Endothelial cell of umbilical vein (primary cell): ENCODE measurements at regions not wholly inside any gene's neighbourhood (a gene's known extent, or its start where the extent isn't known, plus 50 kb on each side); places are given as distances from the start of the nearest gene placed in this dataset.

Source experiments
- BruUV-seq: library from RNA; stranded (reverse); fragments of 400-500 nt; replicated peaks from 2 replicates; lab custom pipeline; 2021; lab: Mats Ljungman, UMichigan
- CTCF ChIA-PET: fragments of 300-600, 350-600 bp; sonication (Branson Sonifier 250); formaldehyde crosslinking; loops from one replicate; lab custom pipeline; 2021; ENCODE audit warnings: antibody characterized with exemption, inconsistent platforms; lab: Charles Lee
- POLR2A ChIA-PET: fragments of 300-600, 350-600 bp; sonication (Branson Sonifier 250); formaldehyde crosslinking; loops from one replicate; lab custom pipeline; 2021; ENCODE audit warnings: antibody characterized with exemption, inconsistent platforms; lab: Charles Lee
- DNase-seq: peaks from one replicate; pipeline ENCODE4 v3.0.0-alpha.2; 2011; ENCODE audit warnings: low read depth, low spot score
- FAIRE-seq: peaks from 2 replicates; lab custom pipeline; 2011; peaks lifted over from hg19 to GRCh38; lab: Jason Lieb, UNC
- H2AFZ ChIP-seq: 2 replicates; pipeline ENCODE4 v1.6.0; 2012; ENCODE audit warnings: low read depth, low read length, control low read depth, inconsistent platforms
- H3K27ac ChIP-seq: 2 replicates; pipeline ENCODE4 v1.5.1; 2011; ENCODE audit warnings: low read depth, mild to moderate bottlenecking, control low read depth, low read length, moderate library complexity; ENCODE audit not compliant: insufficient read depth
- H3K27me3 ChIP-seq, 2 experiments: 2 replicates each; pipeline versions ENCODE4 v1.6.0 to v1.6.1; 2011; ENCODE audit warnings: low read length in 2 of 2, mixed read lengths in 1 of 2; ENCODE audit not compliant: control insufficient read depth in 2 of 2, insufficient read depth in 2 of 2
- H3K36me3 ChIP-seq, 2 experiments: 2 replicates in 1 of 2; 3 replicates in 1 of 2; pipeline ENCODE4 v1.5.1; 2011; ENCODE audit warnings: low read length in 2 of 2, mild to moderate bottlenecking in 1 of 2, moderate library complexity in 1 of 2; ENCODE audit not compliant: control insufficient read depth in 2 of 2, insufficient read depth in 2 of 2; ENCODE audit errors: extremely low read depth in 1 of 2
- H3K4me1 ChIP-seq: 3 replicates; pipeline ENCODE4 v1.5.1; 2011; ENCODE audit warnings: mild to moderate bottlenecking, low read length; ENCODE audit not compliant: control insufficient read depth, insufficient read depth; ENCODE audit errors: extremely low read depth
- H3K4me2 ChIP-seq: 2 replicates; pipeline ENCODE4 v1.6.1; 2011; ENCODE audit warnings: low read length, control low read depth, mixed read lengths; ENCODE audit not compliant: insufficient read depth
- H3K4me3 ChIP-seq, 3 experiments: fragments of 200-600 bp in 1 of 3; sonication (generic), shearing (Covaris generic) in 1 of 3; replicated peaks in 1 of 3; 2 replicates each; pipeline ENCODE4 v1.5.1; 2011 to 2016; ENCODE audit warnings: control low read depth in 3 of 3, low read length in 3 of 3, mild to moderate bottlenecking in 2 of 3, inconsistent platforms in 1 of 3, low read depth in 1 of 3, moderate library complexity in 1 of 3; ENCODE audit not compliant: insufficient read depth in 1 of 3
- H3K79me2 ChIP-seq: 2 replicates; pipeline ENCODE4 v1.6.0; 2012; ENCODE audit warnings: low read length, inconsistent platforms; ENCODE audit not compliant: control insufficient read depth, insufficient read depth
- H3K9ac ChIP-seq: replicated peaks from 2 replicates; pipeline ENCODE3; 2011; ENCODE audit warnings: low read length, control low read depth; ENCODE audit not compliant: insufficient read depth; ENCODE audit errors: extremely low read depth
- H3K9me1 ChIP-seq: replicated peaks from 3 replicates; pipeline ENCODE4 v1.6.0; 2011; ENCODE audit warnings: mild to moderate bottlenecking, low read length; ENCODE audit not compliant: control insufficient read depth, insufficient read depth; ENCODE audit errors: extremely low read depth
- H3K9me3 ChIP-seq: replicated peaks from 2 replicates; pipeline ENCODE4 v1.5.1; 2012; ENCODE audit warnings: low read length, inconsistent platforms; ENCODE audit not compliant: control insufficient read depth, insufficient read depth
- H4K20me1 ChIP-seq: replicated peaks from 2 replicates; pipeline ENCODE3; 2011; ENCODE audit warnings: mild to moderate bottlenecking, low read length; ENCODE audit not compliant: control insufficient read depth, insufficient read depth; ENCODE audit errors: extremely low read depth
- CTCF ChIP-seq, 2 donors: IDR thresholded peaks; 1 replicate in 1 of 2; 2 replicates in 1 of 2; pipeline ENCODE4 v1.5.1; 2011; ENCODE audit warnings: low read length in 2 of 2, mild to moderate bottlenecking in 2 of 2, moderate library complexity in 2 of 2, control low read depth in 1 of 2, inconsistent platforms in 1 of 2, low read depth in 1 of 2; ENCODE audit not compliant: insufficient read depth in 1 of 2; ENCODE audit errors: extremely low read depth in 1 of 2
- EZH2 ChIP-seq: IDR thresholded peaks from 2 replicates; pipeline ENCODE4 v1.6.1; 2012; ENCODE audit warnings: borderline replicate concordance, low read depth, mild to moderate bottlenecking, moderate library complexity, low read length, inconsistent platforms; ENCODE audit not compliant: severe bottlenecking
- FOS ChIP-seq: IDR thresholded peaks from 2 replicates; pipeline ENCODE4 v1.6.1; 2011; ENCODE audit warnings: mild to moderate bottlenecking, low read length, moderate library complexity, borderline replicate concordance; ENCODE audit not compliant: insufficient read depth
- GATA2 ChIP-seq: IDR thresholded peaks from 2 replicates; pipeline ENCODE4 v1.7.0; 2011; ENCODE audit warnings: low read depth, mild to moderate bottlenecking, moderate library complexity, mixed read lengths, low read length; ENCODE audit not compliant: insufficient read length, insufficient read depth
- JUN ChIP-seq: IDR thresholded peaks from 2 replicates; pipeline ENCODE4 v1.6.1; 2011; ENCODE audit warnings: borderline replicate concordance, low read depth; ENCODE audit not compliant: insufficient read length, insufficient read depth
- MAX ChIP-seq: IDR thresholded peaks from 2 replicates; pipeline ENCODE4 v1.6.1; 2011; ENCODE audit not compliant: insufficient read depth, insufficient read length
- MYC ChIP-seq: IDR thresholded peaks from one replicate; pipeline ENCODE4 v1.6.1; 2011; ENCODE audit warnings: mild to moderate bottlenecking, low read depth, low read length
- POLR2A ChIP-seq: IDR thresholded peaks from 2 replicates; pipeline ENCODE4 v1.6.1; 2012; ENCODE audit warnings: low read depth, mild to moderate bottlenecking, control low read depth, low read length
- POLR2AphosphoS5 ChIP-seq: IDR thresholded peaks from 2 replicates; pipeline ENCODE4 v1.6.1; 2012; ENCODE audit warnings: low read depth, mild to moderate bottlenecking, control low read depth, low read length, moderate library complexity; ENCODE audit not compliant: insufficient read depth
- dilution Hi-C: fragments of 300-500 bp; cut with MboI; formaldehyde crosslinking; loops from one replicate; pipeline ENCODE4 v1.15.0; 2019; ENCODE audit warnings: low sequenced_read_pairs; ENCODE audit not compliant: extremely low pct_ligation_motif_present
- intact Hi-C: fragments of 100-400 bp; cut with micrococcal nuclease; formaldehyde crosslinking; loops from one replicate; pipeline ENCODE4 v1.10.0; 2022

DNA sequence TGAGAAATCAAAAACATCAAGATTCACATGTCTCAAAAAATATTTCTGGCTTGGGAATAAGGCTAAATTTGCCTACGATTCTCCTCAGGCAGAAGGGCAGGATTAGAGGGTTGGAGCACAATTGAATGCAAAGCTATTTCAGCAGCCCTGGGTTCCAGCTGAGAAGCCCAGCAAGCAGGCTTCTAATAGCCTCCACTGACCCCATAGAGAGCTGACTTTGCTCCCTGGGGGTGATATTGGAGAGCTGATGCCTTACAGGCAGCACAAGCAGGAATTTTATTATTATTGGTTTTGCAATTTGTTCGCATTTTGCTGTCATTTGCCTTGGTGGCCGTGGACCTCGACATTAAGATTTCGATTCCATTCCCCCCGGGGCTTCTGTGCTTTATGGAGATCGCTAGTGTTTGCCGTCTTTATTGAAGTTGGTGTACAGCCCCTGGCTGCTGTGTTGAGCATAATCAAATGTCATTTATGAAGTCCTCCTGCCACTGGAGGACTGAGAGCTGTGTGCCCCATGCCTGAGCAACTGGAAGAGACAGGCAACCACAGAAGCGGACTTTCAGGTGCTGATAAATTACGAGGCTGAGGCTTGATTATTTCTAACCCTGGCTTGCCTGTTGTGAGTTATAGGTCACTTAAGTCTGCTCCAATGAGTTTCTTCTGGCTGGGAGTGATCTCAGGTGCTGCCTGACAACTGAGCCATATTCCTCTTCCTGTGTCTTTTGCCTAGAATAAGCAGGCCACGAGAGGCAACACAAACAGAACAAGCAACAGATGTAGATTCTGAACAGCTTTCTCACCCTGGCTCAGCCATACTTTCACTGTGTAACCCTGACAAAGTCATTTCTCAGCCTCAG is 518.4 kb upstream of the CAMK1G start:
- Histone ChIP-seq H3K27ac (no peak overlapping the region), H3K36me3 (no peaks in the 10 kb centered on the region), H3K9me1 (no peaks in the 10 kb centered on the region), H3K79me2 (no peaks in the 10 kb centered on the region), H3K27me3 (peaks cover 0 to 2% of the 10 kb centered on the region in 2 experiments), H3K4me1 (no peaks in the 10 kb centered on the region), H4K20me1 (no peaks in the 10 kb centered on the region), H3K9me3 (no peaks in the 10 kb centered on the region), H3K9ac (no peak overlapping the region), H3K4me3 (no peak overlapping the region), H3K4me2 (no peak overlapping the region), H2AFZ (no peak overlapping the region)
- no peak for TF ChIP-seq MAX
- no peak for TF ChIP-seq JUN
- TF ChIP-seq EZH2 = no peak
- no peak for TF ChIP-seq CTCF (IDR thresholded peaks at IDR 0.05; ENCODE audit: extremely low read depth in 1 of 2, insufficient read depth in 1 of 2, low read depth in 1 of 2, low read length in 2 of 2)
- TF ChIP-seq POLR2AphosphoS5 = no peak
- no peak for TF ChIP-seq FOS
- no peak for TF ChIP-seq GATA2
- TF ChIP-seq POLR2A = no peak
- TF ChIP-seq MYC = no peak
- intact Hi-C loops (no loop called here), dilution Hi-C loops (no loop called here)
- FAIRE-seq (no peak), DNase-seq (no peak)
- CTCF ChIA-PET = no interaction called here
- POLR2A ChIA-PET = interaction anchor here (0.7 kb wide), 1 partner anchor 388 kb away, joined by 3 read pairs; no protein-coding TSS in a partner anchor
- BruUV-seq = no TSS peak
